MCF 10A (cell line): ENCODE measurements at regions not wholly inside any gene's neighbourhood (a gene's known extent, or its start where the extent isn't known, plus 50 kb on each side); places are given as distances from the start of the nearest gene placed in this dataset.

Experiments
- BruUV-seq: library from RNA; stranded (reverse); fragments of 400-500 nt; replicated peaks from 2 replicates; lab custom pipeline; 2021; lab: Mats Ljungman, UMichigan
- CTCF ChIA-PET: fragments of 300-600 bp; sonication (Branson Sonifier 250); formaldehyde crosslinking; extraction: SDS; loops from one replicate; lab custom pipeline; 2021; ENCODE audit warnings: antibody characterized with exemption, inconsistent platforms; lab: Yijun Ruan, JAX
- POLR2A ChIA-PET: fragments of 300-600, 350-650 bp; sonication (Branson Sonifier 250); formaldehyde crosslinking; extraction: SDS; loops from one replicate; lab custom pipeline; 2020; ENCODE audit warnings: antibody characterized with exemption, inconsistent platforms; lab: Yijun Ruan, JAX
- DNase-seq: peaks from one replicate; pipeline ENCODE4 v3.0.0-alpha.2; 2018; ENCODE audit not compliant: unreplicated experiment
- H3K27ac Mint-ChIP-seq: one replicate; pipeline ENCODE4 v1.8.0; 2022; ENCODE audit warnings: mild to moderate bottlenecking, low read depth, mixed read lengths; ENCODE audit not compliant: unreplicated experiment
- H3K27me3 Mint-ChIP-seq: one replicate; pipeline ENCODE4 v1.8.0; 2022; ENCODE audit warnings: mixed read lengths; ENCODE audit not compliant: insufficient read depth, unreplicated experiment
- H3K36me3 Mint-ChIP-seq: one replicate; pipeline ENCODE4 v1.8.0; 2022; ENCODE audit warnings: mild to moderate bottlenecking, moderate library complexity, mixed read lengths; ENCODE audit not compliant: insufficient read depth, unreplicated experiment
- H3K4me1 Mint-ChIP-seq: one replicate; pipeline ENCODE4 v1.8.0; 2022; ENCODE audit warnings: mixed read lengths; ENCODE audit not compliant: insufficient read depth, unreplicated experiment
- H3K4me3 Mint-ChIP-seq: one replicate; pipeline ENCODE4 v1.8.0; 2022; ENCODE audit warnings: mild to moderate bottlenecking, moderate library complexity, mixed read lengths; ENCODE audit not compliant: unreplicated experiment
- H3K9me3 Mint-ChIP-seq: one replicate; pipeline ENCODE4 v1.8.0; 2022; ENCODE audit warnings: mixed read lengths; ENCODE audit not compliant: unreplicated experiment
- intact Hi-C: fragments of 100-400 bp; cut with micrococcal nuclease; formaldehyde crosslinking; loops from 2 replicates; pipeline ENCODE4 v1.14.1; 2022
- TF ChIP-seq, protein P1 (sequence below): fragments of 200-600 bp; IDR thresholded peaks from one replicate; pipeline ENCODE4 v1.8.0; 2022; ENCODE audit warnings: antibody characterized with exemption, mild to moderate bottlenecking; ENCODE audit not compliant: unreplicated experiment

DNA sequence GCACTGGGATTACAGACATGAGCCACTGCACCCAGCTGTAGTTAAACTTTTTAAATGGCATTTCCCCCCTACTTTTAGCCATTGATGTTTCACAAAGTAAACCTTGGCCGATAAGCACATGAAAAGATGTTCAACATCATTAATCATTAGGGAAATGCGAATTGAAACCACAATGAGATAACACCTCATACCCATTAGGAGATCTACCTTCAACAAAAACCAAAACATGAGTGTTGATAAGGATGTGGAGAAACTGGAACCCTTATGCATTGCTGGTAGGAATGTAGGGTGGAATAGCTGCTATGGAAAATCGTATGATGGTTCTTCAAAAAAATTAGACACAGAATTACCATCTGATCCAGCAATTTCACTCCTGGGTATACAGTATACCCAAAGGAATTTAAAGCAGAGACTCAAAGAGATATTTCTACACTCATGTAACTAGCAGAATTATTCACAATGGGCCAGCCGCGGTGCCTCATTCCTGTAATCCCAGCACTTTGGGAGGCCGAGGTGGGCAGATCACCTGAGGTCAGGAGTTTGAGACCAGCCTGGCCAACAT lies 286.5 kb upstream of the JARID2 start:
- Mint-ChIP-seq H3K27me3 (no peaks in the 10 kb centered on the region), H3K9me3 (peaks cover 8% of the 10 kb centered on the region), H3K4me3 (no peak overlapping the region), H3K4me1 (no peaks in the 10 kb centered on the region), H3K36me3 (no peaks in the 10 kb centered on the region), H3K27ac (no peak overlapping the region)
- CTCF ChIA-PET, result no interaction called here
- BruUV-seq, result no TSS peak
- intact Hi-C loops, result no loop called here
- TF ChIP-seq, protein P1, sequence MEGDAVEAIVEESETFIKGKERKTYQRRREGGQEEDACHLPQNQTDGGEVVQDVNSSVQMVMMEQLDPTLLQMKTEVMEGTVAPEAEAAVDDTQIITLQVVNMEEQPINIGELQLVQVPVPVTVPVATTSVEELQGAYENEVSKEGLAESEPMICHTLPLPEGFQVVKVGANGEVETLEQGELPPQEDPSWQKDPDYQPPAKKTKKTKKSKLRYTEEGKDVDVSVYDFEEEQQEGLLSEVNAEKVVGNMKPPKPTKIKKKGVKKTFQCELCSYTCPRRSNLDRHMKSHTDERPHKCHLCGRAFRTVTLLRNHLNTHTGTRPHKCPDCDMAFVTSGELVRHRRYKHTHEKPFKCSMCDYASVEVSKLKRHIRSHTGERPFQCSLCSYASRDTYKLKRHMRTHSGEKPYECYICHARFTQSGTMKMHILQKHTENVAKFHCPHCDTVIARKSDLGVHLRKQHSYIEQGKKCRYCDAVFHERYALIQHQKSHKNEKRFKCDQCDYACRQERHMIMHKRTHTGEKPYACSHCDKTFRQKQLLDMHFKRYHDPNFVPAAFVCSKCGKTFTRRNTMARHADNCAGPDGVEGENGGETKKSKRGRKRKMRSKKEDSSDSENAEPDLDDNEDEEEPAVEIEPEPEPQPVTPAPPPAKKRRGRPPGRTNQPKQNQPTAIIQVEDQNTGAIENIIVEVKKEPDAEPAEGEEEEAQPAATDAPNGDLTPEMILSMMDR, result no peak
- POLR2A ChIA-PET, result no interaction called here
- no peak for DNase-seq

DNA sequence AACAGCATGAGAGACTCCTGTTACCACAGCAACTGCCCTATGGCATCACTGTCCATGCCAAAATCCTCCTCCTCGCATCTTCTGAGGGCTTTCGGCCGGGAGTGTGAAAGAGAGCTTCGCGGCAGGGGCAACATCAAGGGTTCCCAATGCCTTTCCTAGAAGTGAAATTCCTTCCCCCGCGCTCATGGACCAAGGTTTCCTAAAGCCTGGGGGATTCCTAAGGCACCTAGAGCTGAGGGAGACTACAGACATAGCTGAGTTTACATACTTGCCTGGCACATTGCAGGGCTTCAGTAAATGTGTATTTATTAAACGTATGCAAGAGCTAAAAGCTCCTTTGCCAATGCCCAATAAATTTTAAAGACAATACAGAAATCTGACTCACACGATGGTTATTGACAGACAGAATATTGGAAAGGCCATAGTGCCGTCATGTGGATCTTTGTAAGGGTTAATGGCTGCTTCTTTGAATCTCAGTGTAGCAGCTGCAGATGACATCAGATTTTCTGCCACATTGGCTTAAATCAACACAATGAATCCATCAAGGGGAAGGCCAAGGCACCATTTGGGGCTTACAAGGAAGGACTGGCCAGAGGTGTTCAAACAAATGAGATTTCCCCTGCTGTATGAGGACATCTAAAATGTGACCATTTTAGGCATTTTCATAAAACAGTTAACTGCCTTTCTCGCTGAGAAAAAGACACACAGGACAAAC lies 281.2 kb upstream of the JARID2 start:
- ChIA-PET POLR2A (interaction anchor here (0.6 to 0.7 kb wide), 2 partner anchors 30 to 111 kb away, joined by 3 to 4 read pairs; no protein-coding TSS in a partner anchor), CTCF (no interaction called here)
- TF ChIP-seq, protein P1, result no peak
- intact Hi-C loops, result no loop called here
- no peaks in the 10 kb centered on the region for H3K27me3 Mint-ChIP-seq
- H3K9me3 Mint-ChIP-seq, result no peaks in the 10 kb centered on the region
- DNase-seq, result no peak
- no peaks in the 10 kb centered on the region for H3K36me3 Mint-ChIP-seq
- no peaks in the 10 kb centered on the region for H3K4me1 Mint-ChIP-seq
- H3K27ac Mint-ChIP-seq, result no peak overlapping the region
- BruUV-seq, result no TSS peak
- H3K4me3 Mint-ChIP-seq, result no peak overlapping the region

- ChIA-PET CTCF (no interaction called here), POLR2A (interaction anchor here (0.7 kb wide), 1 partner anchor 29 kb away, joined by 4 read pairs; no protein-coding TSS in a partner anchor)
- Mint-ChIP-seq H3K27me3 (no peaks in the 10 kb centered on the region), H3K9me3 (no peaks in the 10 kb centered on the region), H3K4me3 (no peak overlapping the region), H3K27ac (no peak overlapping the region), H3K36me3 (no peaks in the 10 kb centered on the region), H3K4me1 (no peaks in the 10 kb centered on the region)
- BruUV-seq, result no TSS peak
- intact Hi-C loops, result no loop called here
- TF ChIP-seq, protein P1, result no peak
- DNase-seq, result no peak
These were observed 280.3 kb upstream of the JARID2 start for GRCh38 chr6:14965424-14966075.
